ENCODE measurements at regions not wholly inside any gene's neighbourhood (a gene's known extent, or its start where the extent isn't known, plus 50 kb on each side); places are given as distances from the start of the nearest gene placed in this dataset.

DNA sequence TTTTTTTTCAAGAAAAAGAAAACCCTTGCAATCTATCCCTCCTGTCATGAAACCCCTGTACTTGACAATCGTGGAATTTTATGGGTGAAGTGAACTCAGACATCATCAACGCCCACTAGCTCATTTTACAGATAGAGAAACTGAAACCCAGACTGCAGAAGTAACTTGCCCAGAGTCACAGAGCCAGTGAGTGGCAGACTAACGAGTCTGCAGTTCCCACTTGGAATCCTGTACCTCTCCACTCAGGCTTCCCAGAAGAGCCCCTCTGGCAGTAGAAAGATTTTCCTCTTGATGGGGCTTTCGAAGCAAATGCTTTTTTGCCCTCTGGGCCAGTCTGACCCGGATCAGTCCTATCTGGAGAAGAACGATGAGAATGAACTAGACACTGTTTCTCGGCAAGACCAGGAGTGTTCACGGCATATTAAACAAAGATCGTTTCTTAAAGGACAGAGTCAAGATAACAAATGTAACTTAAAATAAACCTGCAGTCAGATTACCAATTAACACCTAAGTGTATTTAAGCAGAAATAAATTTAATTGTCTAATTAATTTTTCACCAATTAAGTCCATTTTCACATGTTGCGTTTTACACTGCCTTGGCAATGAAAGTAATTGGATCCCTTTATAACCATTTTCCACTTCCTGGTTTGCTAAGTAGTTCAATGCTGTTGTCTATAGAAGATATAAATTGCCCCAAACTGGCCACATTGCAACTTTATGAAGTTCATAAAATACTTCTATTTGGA lies 61.3 kb upstream of the CREB3L1 start:
- TF ChIP-seq EZH2 (IDR thresholded peaks at IDR 0.05; ENCODE audit: borderline replicate concordance, low read depth, low read length, severe bottlenecking) = no peak
- TF ChIP-seq, protein P1, sequence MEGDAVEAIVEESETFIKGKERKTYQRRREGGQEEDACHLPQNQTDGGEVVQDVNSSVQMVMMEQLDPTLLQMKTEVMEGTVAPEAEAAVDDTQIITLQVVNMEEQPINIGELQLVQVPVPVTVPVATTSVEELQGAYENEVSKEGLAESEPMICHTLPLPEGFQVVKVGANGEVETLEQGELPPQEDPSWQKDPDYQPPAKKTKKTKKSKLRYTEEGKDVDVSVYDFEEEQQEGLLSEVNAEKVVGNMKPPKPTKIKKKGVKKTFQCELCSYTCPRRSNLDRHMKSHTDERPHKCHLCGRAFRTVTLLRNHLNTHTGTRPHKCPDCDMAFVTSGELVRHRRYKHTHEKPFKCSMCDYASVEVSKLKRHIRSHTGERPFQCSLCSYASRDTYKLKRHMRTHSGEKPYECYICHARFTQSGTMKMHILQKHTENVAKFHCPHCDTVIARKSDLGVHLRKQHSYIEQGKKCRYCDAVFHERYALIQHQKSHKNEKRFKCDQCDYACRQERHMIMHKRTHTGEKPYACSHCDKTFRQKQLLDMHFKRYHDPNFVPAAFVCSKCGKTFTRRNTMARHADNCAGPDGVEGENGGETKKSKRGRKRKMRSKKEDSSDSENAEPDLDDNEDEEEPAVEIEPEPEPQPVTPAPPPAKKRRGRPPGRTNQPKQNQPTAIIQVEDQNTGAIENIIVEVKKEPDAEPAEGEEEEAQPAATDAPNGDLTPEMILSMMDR (IDR thresholded peaks at IDR 0.05; ENCODE audit: borderline replicate concordance, extremely low read depth, low read length, poor library complexity, severe bottlenecking) = no peak
